Naive thymus-derived CD4-positive, alpha-beta T cell (primary cell): ENCODE measurements at regions not wholly inside any gene's neighbourhood (a gene's known extent, or its start where the extent isn't known, plus 50 kb on each side); places are given as distances from the start of the nearest gene placed in this dataset.

ENCODE experiments used
- ATAC-seq: fragments of 150-1000 bp; cut with Tn5 transposase; 2 replicates; pipeline ENCODE4 v1.10.0; 2021; ENCODE audit warnings: mild to moderate bottlenecking, moderate library complexity
- CTCF ChIA-PET: fragments of 350-600 bp; sonication (Branson Sonifier 250); formaldehyde crosslinking; loops from one replicate; lab custom pipeline; 2021; ENCODE audit warnings: antibody characterized with exemption; lab: Charles Lee
- POLR2A ChIA-PET: fragments of 350-600 bp; sonication (Branson Sonifier 250); formaldehyde crosslinking; loops from one replicate; lab custom pipeline; 2021; ENCODE audit warnings: antibody characterized with exemption, inconsistent platforms; lab: Charles Lee
- DNase-seq, 9 donors: peaks; one replicate each; pipeline versions ENCODE4 v3.0.0 to v3.0.0-alpha.2; 2020 to 2022; ENCODE audit warnings: mixed read lengths in 1 of 9
- H3K27ac ChIP-seq: one replicate; pipeline ENCODE4 v1.7.0; 2013; ENCODE audit warnings: mild to moderate bottlenecking, low read depth, low read length, moderate library complexity
- H3K27me3 ChIP-seq, 2 donors: one replicate each; pipeline ENCODE4 v1.7.0; 2013; ENCODE audit warnings: low read length in 2 of 2, mild to moderate bottlenecking in 2 of 2, moderate library complexity in 2 of 2; ENCODE audit not compliant: control insufficient read depth in 2 of 2, insufficient read depth in 2 of 2
- H3K36me3 ChIP-seq, 3 experiments: 1 replicate in 2 of 3; 2 replicates in 1 of 3; pipeline ENCODE4 v1.7.0; 2013; ENCODE audit warnings: low read length in 3 of 3, mild to moderate bottlenecking in 3 of 3, moderate library complexity in 1 of 3; ENCODE audit not compliant: insufficient read depth in 3 of 3, control insufficient read depth in 2 of 3
- H3K4me1 ChIP-seq, 2 donors: one replicate each; pipeline ENCODE4 v1.7.0; 2013; ENCODE audit warnings: low read length in 2 of 2, mild to moderate bottlenecking in 2 of 2, moderate library complexity in 1 of 2; ENCODE audit not compliant: control insufficient read depth in 2 of 2, insufficient read depth in 2 of 2
- H3K4me3 ChIP-seq: 2 replicates; pipeline ENCODE4 v1.7.0; 2013; ENCODE audit warnings: mild to moderate bottlenecking, low read length
- H3K9me3 ChIP-seq, 3 experiments: 1 replicate in 2 of 3; 2 replicates in 1 of 3; pipeline ENCODE4 v1.7.0; 2013; ENCODE audit warnings: low read length in 3 of 3; ENCODE audit not compliant: control insufficient read depth in 2 of 3
- H3K27ac Mint-ChIP-seq, 9 donors: one replicate each; pipeline ENCODE4 v1.8.0; 2020 to 2022; ENCODE audit warnings: mixed read lengths in 9 of 9, mild to moderate bottlenecking in 8 of 9, moderate library complexity in 5 of 9, inconsistent platforms in 2 of 9
- H3K27me3 Mint-ChIP-seq, 5 donors: one replicate each; pipeline ENCODE4 v1.8.0; 2021 to 2022; ENCODE audit warnings: mixed read lengths in 5 of 5, mild to moderate bottlenecking in 1 of 5
- H3K36me3 Mint-ChIP-seq, 5 donors: one replicate each; pipeline ENCODE4 v1.8.0; 2020 to 2022; ENCODE audit warnings: mixed read lengths in 5 of 5, mild to moderate bottlenecking in 3 of 5, inconsistent platforms in 1 of 5
- H3K4me1 Mint-ChIP-seq, 7 donors: one replicate each; pipeline ENCODE4 v1.8.0; 2020 to 2022; ENCODE audit warnings: mixed read lengths in 7 of 7, mild to moderate bottlenecking in 3 of 7, inconsistent platforms in 1 of 7
- H3K4me3 Mint-ChIP-seq, 10 donors: one replicate each; pipeline ENCODE4 v1.8.0; 2020 to 2022; ENCODE audit warnings: mild to moderate bottlenecking in 10 of 10, mixed read lengths in 10 of 10, moderate library complexity in 6 of 10, inconsistent platforms in 2 of 10
- H3K9me3 Mint-ChIP-seq, 11 donors: one replicate each; pipeline ENCODE4 v1.8.0; 2020 to 2022; ENCODE audit warnings: mixed read lengths in 11 of 11, mild to moderate bottlenecking in 4 of 11, inconsistent platforms in 1 of 11, moderate library complexity in 1 of 11
- intact Hi-C, 2 donors: fragments of 100-400 bp; cut with micrococcal nuclease; formaldehyde crosslinking; loops; one replicate each; pipeline ENCODE4 v1.15.1; 2023

DNA sequence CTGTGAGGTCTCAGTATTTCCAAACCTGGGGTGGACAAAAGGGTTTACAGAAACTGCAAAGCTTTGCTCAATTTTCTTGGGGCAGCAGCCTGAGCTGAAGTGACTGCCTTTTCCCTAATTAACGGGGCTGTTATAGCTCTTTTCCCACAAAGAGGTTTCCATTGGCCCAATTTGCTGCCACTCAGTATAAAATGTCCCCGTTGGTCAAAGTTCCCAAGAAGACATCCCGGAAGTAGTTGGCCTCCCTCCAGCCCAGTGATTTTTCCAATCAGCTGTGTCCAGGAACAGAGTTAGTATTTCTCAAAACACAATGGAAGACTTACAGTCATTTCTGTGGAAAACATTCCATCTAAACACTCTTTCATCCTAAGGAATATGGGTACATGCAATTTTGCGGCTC lies 643.6 kb downstream of the ACTL7B start:
- H3K36me3 ChIP-seq = no peaks in the 10 kb centered on the region
- no peaks in the 10 kb centered on the region for H3K4me1 ChIP-seq
- ChIA-PET CTCF (no interaction called here), POLR2A (no interaction called here)
- no peaks in the 10 kb centered on the region for H3K27me3 ChIP-seq
- H3K9me3 ChIP-seq = no peaks in the 10 kb centered on the region
- Mint-ChIP-seq H3K27ac (no peak overlapping the region), H3K36me3 (peaks cover 0 to 4% (median 0%) of the 10 kb centered on the region in 5 donors), H3K9me3 (peaks cover 2 to 18% (median 8%) of the 10 kb centered on the region in 11 donors), H3K4me1 (no peaks in the 10 kb centered on the region), H3K4me3 (no peak overlapping the region), H3K27me3 (peaks cover 0 to 5% (median 0%) of the 10 kb centered on the region in 5 donors)
- DNase-seq = no peak
- H3K27ac ChIP-seq = no peak overlapping the region
- H3K4me3 ChIP-seq = no peak overlapping the region
- ATAC-seq = no peak
- intact Hi-C loops = no loop called here

DNA sequence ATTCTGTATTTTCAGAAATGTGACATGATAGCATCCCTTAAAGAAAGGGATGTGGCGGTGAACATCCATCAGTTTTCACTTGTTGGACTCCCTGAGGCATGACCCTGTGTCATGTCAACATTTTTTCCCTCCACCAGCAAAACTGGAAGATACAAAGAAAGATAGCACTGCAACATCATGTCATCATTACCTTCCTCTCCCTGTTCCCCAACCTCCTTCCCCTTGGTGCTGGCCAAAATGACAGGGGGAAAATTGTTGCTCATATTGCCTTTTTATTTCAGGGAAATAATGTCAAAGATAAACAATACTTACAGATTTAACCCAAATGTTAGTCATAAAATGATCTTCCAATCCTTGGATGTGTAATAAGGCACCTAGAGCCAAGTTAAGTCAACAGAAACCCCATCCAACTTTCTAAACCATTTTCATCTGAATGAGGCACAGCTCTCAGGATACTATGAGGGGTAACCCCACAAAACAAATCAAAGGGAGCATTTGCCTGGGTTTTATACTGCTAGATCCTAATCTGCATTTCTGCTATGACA lies 644.3 kb downstream of the ACTL7B start:
- Histone ChIP-seq H3K36me3 (no peaks in the 10 kb centered on the region), H3K9me3 (no peaks in the 10 kb centered on the region), H3K4me1 (no peaks in the 10 kb centered on the region), H3K4me3 (no peak overlapping the region), H3K27ac (no peak overlapping the region), H3K27me3 (no peaks in the 10 kb centered on the region)
- ATAC-seq (no peak), DNase-seq (no peak)
- intact Hi-C loops = no loop called here
- POLR2A ChIA-PET = no interaction called here
- Mint-ChIP-seq H3K4me1 (no peaks in the 10 kb centered on the region), H3K9me3 (peaks cover 2 to 22% (median 8%) of the 10 kb centered on the region in 11 donors), H3K36me3 (peaks cover 0 to 3% (median 0%) of the 10 kb centered on the region in 5 donors), H3K4me3 (no peak overlapping the region), H3K27me3 (peaks cover 0 to 4% (median 0%) of the 10 kb centered on the region in 5 donors), H3K27ac (no peak overlapping the region)
- CTCF ChIA-PET = no interaction called here

DNA sequence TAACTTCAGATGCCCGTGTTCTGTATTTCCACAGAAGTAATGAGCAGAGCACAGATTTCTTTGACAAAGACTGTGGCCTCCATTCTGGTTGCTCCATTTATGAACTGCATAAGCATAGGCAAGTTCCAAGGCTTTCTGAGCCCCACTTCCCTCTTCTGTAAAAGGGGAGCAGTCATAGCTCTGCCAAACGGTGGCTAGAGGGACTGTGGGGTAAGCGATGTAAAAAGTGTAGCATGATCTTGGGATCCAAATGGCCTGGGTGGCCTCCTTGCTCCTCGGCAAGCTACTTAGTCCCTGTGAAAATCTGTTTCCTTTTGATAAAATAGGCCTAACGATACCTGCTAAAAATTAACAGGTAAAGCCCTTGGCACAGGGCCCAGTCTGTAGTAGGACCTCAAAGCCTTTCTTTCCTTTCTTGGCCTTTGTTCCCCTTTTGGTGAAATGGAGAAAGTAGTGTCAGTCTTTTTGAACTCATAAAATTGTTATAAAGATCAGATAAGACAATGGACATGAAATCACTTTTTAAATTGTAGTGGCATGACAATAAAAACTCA lies 646.6 kb downstream of the ACTL7B start:
- H3K27ac Mint-ChIP-seq = no peak overlapping the region
- no peak overlapping the region for H3K27ac ChIP-seq
- ChIA-PET CTCF (no interaction called here), POLR2A (no interaction called here)
- H3K27me3 ChIP-seq = no peaks in the 10 kb centered on the region
- DNase-seq = no peak
- intact Hi-C loops = no loop called here
- ATAC-seq = no peak
- H3K27me3 Mint-ChIP-seq = no peaks in the 10 kb centered on the region
- no peak overlapping the region for H3K4me3 Mint-ChIP-seq
- no peaks in the 10 kb centered on the region for H3K36me3 Mint-ChIP-seq
- H3K9me3 Mint-ChIP-seq = peaks cover 0 to 35% (median 6%) of the 10 kb centered on the region in 11 donors
- no peaks in the 10 kb centered on the region for H3K9me3 ChIP-seq
- H3K4me1 Mint-ChIP-seq = no peaks in the 10 kb centered on the region
- H3K4me1 ChIP-seq = no peaks in the 10 kb centered on the region
- H3K36me3 ChIP-seq = no peaks in the 10 kb centered on the region
- H3K4me3 ChIP-seq = no peak overlapping the region

DNA sequence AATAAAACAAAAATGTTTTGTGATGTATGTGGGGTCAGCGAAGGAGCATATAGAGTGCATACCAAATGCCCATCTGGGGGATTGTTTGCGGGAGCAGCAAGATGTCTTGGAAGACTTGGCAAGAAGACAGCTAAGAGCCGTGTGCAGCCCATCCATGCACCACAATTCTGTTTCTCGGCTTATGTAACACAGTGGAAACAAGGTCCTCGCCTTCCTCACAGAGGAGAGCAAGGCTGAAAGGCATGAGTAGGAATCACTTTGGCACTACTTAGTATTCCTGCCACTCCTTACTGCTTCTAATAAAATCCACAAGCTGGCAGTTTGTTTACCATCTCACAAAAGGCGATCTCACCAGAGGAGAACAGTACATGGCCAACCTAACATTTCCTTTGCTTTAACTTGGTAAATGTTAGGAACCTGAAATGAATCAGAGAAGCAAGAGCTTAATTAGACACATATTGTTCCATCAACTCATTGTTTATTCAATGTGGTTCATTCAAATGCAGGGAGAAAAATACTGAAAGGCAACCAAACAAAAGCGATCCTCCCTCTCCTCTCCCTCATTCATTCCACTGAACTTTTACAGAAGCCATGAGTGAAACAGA lies 648.1 kb downstream of the ACTL7B start:
- intact Hi-C loops = no loop called here

DNA sequence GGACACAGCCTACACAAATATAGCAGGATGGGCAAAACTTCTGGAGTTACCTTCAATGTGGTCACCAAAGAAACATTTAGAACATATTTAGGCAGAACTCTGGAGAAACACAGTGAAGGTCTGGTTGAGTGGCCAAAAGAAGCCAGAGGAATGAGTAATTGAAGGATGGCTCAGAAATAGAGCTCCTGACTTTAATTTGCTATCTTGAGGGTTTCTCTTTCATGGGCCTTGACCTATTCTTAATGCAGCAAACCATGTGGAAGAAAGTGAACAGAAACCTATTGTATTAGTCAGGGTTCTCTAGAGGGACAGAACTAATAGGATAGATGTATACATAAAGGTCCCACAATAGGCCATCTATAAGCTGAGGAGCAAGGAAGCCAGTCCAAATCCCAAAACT lies 650.5 kb downstream of the ACTL7B start:
- intact Hi-C loops = no loop called here
- no peaks in the 10 kb centered on the region for H3K27me3 Mint-ChIP-seq

More for the DNA sequence above, 648.1 kb downstream of the ACTL7B start:
- Mint-ChIP-seq H3K9me3 (peaks cover 0 to 41% (median 5%) of the 10 kb centered on the region in 11 donors), H3K36me3 (no peaks in the 10 kb centered on the region), H3K4me1 (no peaks in the 10 kb centered on the region), H3K27ac (no peak overlapping the region), H3K4me3 (no peak overlapping the region), H3K27me3 (no peaks in the 10 kb centered on the region)
- DNase-seq (no peak), ATAC-seq (no peak)
- ChIA-PET CTCF (no interaction called here), POLR2A (no interaction called here)
- no peaks in the 10 kb centered on the region for H3K9me3 ChIP-seq
- H3K36me3 ChIP-seq = no peaks in the 10 kb centered on the region
- no peaks in the 10 kb centered on the region for H3K4me1 ChIP-seq
- H3K27me3 ChIP-seq = no peaks in the 10 kb centered on the region
- no peak overlapping the region for H3K27ac ChIP-seq
- H3K4me3 ChIP-seq = no peak overlapping the region

DNA sequence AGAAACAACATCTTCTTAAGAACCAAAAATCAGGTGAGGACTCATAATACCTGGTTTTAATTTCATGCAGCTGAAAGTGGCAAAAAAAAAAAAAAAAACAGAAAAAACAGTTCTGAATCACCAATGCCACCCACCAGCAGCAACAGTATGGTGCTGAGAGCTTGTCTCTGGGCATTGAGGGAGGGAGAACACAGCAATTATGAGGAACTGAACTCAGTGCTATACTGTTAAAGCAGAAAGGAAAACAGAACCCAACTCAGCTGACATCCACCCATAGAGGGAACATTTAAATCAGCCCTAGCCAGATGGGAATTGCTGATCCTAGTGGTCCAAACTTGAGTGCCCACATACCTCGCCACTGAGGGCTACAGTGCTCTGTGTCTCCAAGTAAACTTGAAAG lies 657.9 kb downstream of the ACTL7B start:
- POLR2A ChIA-PET = no interaction called here
- no peak for DNase-seq

More for the DNA sequence above, 650.5 kb downstream of the ACTL7B start:
- ChIA-PET POLR2A (no interaction called here), CTCF (no interaction called here)
- ATAC-seq = no peak
- no peak overlapping the region for H3K27ac Mint-ChIP-seq
- Histone ChIP-seq H3K4me1 (no peaks in the 10 kb centered on the region), H3K36me3 (no peaks in the 10 kb centered on the region), H3K27me3 (no peaks in the 10 kb centered on the region), H3K4me3 (no peak overlapping the region), H3K27ac (no peak overlapping the region), H3K9me3 (no peaks in the 10 kb centered on the region)
- H3K4me3 Mint-ChIP-seq = no peak overlapping the region
- H3K4me1 Mint-ChIP-seq = no peaks in the 10 kb centered on the region
- DNase-seq = no peak
- no peaks in the 10 kb centered on the region for H3K36me3 Mint-ChIP-seq
- H3K9me3 Mint-ChIP-seq = peaks cover 0 to 59% (median 9%) of the 10 kb centered on the region in 11 donors

DNA sequence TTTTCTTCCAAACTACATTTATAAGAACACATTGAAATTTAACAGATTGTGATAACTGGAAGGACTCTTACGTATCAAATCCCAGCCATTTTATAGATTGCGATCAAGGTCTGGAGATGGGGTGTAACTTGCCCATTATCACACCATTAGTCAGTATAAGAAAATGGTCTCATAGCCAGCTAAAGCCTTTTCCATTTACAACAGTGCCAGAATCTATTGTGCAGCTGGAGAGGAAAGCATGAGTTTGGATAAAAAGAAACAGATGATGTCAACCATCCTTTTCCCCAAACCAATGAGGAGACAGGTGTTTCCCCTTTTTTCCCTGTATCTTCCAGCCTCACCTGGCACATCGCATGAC lies 658.8 kb downstream of the ACTL7B start:
- CTCF ChIA-PET = no interaction called here

More for the DNA sequence above, 657.9 kb downstream of the ACTL7B start:
- Mint-ChIP-seq H3K27ac (no peak overlapping the region), H3K4me3 (no peak overlapping the region), H3K4me1 (no peaks in the 10 kb centered on the region), H3K36me3 (no peaks in the 10 kb centered on the region), H3K9me3 (peaks cover 7 to 45% (median 16%) of the 10 kb centered on the region in 11 donors), H3K27me3 (peaks cover 0 to 8% (median 0%) of the 10 kb centered on the region in 5 donors)
- Histone ChIP-seq H3K4me3 (no peak overlapping the region), H3K36me3 (no peaks in the 10 kb centered on the region), H3K27ac (no peak overlapping the region), H3K27me3 (no peaks in the 10 kb centered on the region), H3K9me3 (no peaks in the 10 kb centered on the region), H3K4me1 (no peaks in the 10 kb centered on the region)
- intact Hi-C loops = no loop called here
- CTCF ChIA-PET = no interaction called here
- ATAC-seq = no peak

More for the DNA sequence above, 658.8 kb downstream of the ACTL7B start:
- Mint-ChIP-seq H3K27me3 (peaks cover 0 to 8% (median 0%) of the 10 kb centered on the region in 5 donors), H3K27ac (no peak overlapping the region), H3K4me3 (no peak overlapping the region), H3K36me3 (no peaks in the 10 kb centered on the region), H3K4me1 (no peaks in the 10 kb centered on the region), H3K9me3 (peaks cover 7 to 48% (median 17%) of the 10 kb centered on the region in 11 donors)
- Histone ChIP-seq H3K27me3 (no peaks in the 10 kb centered on the region), H3K27ac (no peak overlapping the region), H3K4me3 (no peak overlapping the region), H3K9me3 (no peaks in the 10 kb centered on the region), H3K4me1 (no peaks in the 10 kb centered on the region), H3K36me3 (no peaks in the 10 kb centered on the region)
- no peak for ATAC-seq
- DNase-seq = no peak
- intact Hi-C loops = no loop called here
- POLR2A ChIA-PET = no interaction called here
